HL-60 (cell line): ENCODE measurements at regions not wholly inside any gene's neighbourhood (a gene's known extent, or its start where the extent isn't known, plus 50 kb on each side); places are given as distances from the start of the nearest gene placed in this dataset.

Experiments used
- POLR2AphosphoS5 ChIP-seq: IDR thresholded peaks from 2 replicates; pipeline ENCODE4 v1.6.1; 2012; ENCODE audit warnings: low read depth
- TF ChIP-seq, protein P1 (sequence below): IDR thresholded peaks from one replicate; pipeline ENCODE4 v1.5.1; 2011; ENCODE audit warnings: low read length, control low read depth, inconsistent platforms; ENCODE audit not compliant: insufficient read depth

- TF ChIP-seq, protein P1, sequence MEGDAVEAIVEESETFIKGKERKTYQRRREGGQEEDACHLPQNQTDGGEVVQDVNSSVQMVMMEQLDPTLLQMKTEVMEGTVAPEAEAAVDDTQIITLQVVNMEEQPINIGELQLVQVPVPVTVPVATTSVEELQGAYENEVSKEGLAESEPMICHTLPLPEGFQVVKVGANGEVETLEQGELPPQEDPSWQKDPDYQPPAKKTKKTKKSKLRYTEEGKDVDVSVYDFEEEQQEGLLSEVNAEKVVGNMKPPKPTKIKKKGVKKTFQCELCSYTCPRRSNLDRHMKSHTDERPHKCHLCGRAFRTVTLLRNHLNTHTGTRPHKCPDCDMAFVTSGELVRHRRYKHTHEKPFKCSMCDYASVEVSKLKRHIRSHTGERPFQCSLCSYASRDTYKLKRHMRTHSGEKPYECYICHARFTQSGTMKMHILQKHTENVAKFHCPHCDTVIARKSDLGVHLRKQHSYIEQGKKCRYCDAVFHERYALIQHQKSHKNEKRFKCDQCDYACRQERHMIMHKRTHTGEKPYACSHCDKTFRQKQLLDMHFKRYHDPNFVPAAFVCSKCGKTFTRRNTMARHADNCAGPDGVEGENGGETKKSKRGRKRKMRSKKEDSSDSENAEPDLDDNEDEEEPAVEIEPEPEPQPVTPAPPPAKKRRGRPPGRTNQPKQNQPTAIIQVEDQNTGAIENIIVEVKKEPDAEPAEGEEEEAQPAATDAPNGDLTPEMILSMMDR = no peak
- TF ChIP-seq POLR2AphosphoS5 = no peak
Measured at GRCh38 chr7:10536561-10536960, 437.1 kb upstream of the PHF14 start.
